HCT116 (cell line): ENCODE measurements at regions not wholly inside any gene's neighbourhood (a gene's known extent, or its start where the extent isn't known, plus 50 kb on each side); places are given as distances from the start of the nearest gene placed in this dataset.

Source experiments
- ELF1 ChIP-seq: IDR thresholded peaks from 2 replicates; pipeline ENCODE4 v1.6.1; 2012; ENCODE audit warnings: low read depth, borderline replicate concordance
- EZH2 ChIP-seq: fragments of 200-600 bp; sonication (generic); IDR thresholded peaks from 2 replicates; pipeline ENCODE4 v1.6.1; 2017; ENCODE audit warnings: antibody characterized with exemption, mixed run types
- POLR2A ChIP-seq: IDR thresholded peaks from 2 replicates; pipeline ENCODE4 v1.7.0; 2011; ENCODE audit warnings: borderline replicate concordance; ENCODE audit not compliant: insufficient read depth, insufficient read length; ENCODE audit errors: extremely low read depth
- TF ChIP-seq, protein P1 (sequence below), 3 experiments: fragments of 200-600 bp in 1 of 3; sonication (generic) in 1 of 3; IDR thresholded peaks in 2 of 3; conservative IDR thresholded peaks in 1 of 3; 2 replicates each; pipeline ENCODE4 v1.5.1; 2012 to 2017; ENCODE audit warnings: low read depth in 2 of 3, low read length in 2 of 3, antibody characterized with exemption in 1 of 3, borderline replicate concordance in 1 of 3, control low read depth in 1 of 3, mild to moderate bottlenecking in 1 of 3, mixed read lengths in 1 of 3, mixed run types in 1 of 3, moderate library complexity in 1 of 3; ENCODE audit not compliant: insufficient read depth in 1 of 3
- TF ChIP-seq, protein P2 (sequence below): IDR thresholded peaks from 2 replicates; pipeline ENCODE4 v1.6.1; 2012; ENCODE audit warnings: low read depth

- TF ChIP-seq POLR2A (no peak), ELF1 (no peak), EZH2 (no peak)
- TF ChIP-seq, protein P1, sequence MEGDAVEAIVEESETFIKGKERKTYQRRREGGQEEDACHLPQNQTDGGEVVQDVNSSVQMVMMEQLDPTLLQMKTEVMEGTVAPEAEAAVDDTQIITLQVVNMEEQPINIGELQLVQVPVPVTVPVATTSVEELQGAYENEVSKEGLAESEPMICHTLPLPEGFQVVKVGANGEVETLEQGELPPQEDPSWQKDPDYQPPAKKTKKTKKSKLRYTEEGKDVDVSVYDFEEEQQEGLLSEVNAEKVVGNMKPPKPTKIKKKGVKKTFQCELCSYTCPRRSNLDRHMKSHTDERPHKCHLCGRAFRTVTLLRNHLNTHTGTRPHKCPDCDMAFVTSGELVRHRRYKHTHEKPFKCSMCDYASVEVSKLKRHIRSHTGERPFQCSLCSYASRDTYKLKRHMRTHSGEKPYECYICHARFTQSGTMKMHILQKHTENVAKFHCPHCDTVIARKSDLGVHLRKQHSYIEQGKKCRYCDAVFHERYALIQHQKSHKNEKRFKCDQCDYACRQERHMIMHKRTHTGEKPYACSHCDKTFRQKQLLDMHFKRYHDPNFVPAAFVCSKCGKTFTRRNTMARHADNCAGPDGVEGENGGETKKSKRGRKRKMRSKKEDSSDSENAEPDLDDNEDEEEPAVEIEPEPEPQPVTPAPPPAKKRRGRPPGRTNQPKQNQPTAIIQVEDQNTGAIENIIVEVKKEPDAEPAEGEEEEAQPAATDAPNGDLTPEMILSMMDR (IDR thresholded peaks at IDR 0.05 in 2 of 3, conservative IDR thresholded peaks at IDR 0.05 in 1 of 3; ENCODE audit: borderline replicate concordance in 1 of 3, insufficient read depth in 1 of 3, low read depth in 2 of 3, low read length in 2 of 3), result no peak
- TF ChIP-seq, protein P2, sequence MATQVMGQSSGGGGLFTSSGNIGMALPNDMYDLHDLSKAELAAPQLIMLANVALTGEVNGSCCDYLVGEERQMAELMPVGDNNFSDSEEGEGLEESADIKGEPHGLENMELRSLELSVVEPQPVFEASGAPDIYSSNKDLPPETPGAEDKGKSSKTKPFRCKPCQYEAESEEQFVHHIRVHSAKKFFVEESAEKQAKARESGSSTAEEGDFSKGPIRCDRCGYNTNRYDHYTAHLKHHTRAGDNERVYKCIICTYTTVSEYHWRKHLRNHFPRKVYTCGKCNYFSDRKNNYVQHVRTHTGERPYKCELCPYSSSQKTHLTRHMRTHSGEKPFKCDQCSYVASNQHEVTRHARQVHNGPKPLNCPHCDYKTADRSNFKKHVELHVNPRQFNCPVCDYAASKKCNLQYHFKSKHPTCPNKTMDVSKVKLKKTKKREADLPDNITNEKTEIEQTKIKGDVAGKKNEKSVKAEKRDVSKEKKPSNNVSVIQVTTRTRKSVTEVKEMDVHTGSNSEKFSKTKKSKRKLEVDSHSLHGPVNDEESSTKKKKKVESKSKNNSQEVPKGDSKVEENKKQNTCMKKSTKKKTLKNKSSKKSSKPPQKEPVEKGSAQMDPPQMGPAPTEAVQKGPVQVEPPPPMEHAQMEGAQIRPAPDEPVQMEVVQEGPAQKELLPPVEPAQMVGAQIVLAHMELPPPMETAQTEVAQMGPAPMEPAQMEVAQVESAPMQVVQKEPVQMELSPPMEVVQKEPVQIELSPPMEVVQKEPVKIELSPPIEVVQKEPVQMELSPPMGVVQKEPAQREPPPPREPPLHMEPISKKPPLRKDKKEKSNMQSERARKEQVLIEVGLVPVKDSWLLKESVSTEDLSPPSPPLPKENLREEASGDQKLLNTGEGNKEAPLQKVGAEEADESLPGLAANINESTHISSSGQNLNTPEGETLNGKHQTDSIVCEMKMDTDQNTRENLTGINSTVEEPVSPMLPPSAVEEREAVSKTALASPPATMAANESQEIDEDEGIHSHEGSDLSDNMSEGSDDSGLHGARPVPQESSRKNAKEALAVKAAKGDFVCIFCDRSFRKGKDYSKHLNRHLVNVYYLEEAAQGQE, result no peak
Observed at GRCh38 chr12:11543457-11544158, 105.9 kb upstream of the ETV6 start.
